Fibroblast of pulmonary artery (primary cell): ENCODE measurements at regions not wholly inside any gene's neighbourhood (a gene's known extent, or its start where the extent isn't known, plus 50 kb on each side); places are given as distances from the start of the nearest gene placed in this dataset.

Source experiments
- DNase-seq: peaks from one replicate; pipeline ENCODE4 v3.0.0-alpha.2; 2010; ENCODE audit warnings: low read depth
- H3K4me3 ChIP-seq: replicated peaks from 2 replicates; pipeline ENCODE4 v1.5.1; 2011; ENCODE audit warnings: low read depth, mild to moderate bottlenecking, control low read depth, low read length, moderate library complexity
- TF ChIP-seq, protein P1 (sequence below): IDR thresholded peaks from 2 replicates; pipeline ENCODE4 v1.5.1; 2011; ENCODE audit warnings: mild to moderate bottlenecking, control low read depth, low read length, inconsistent platforms; ENCODE audit errors: missing control alignments

DNA sequence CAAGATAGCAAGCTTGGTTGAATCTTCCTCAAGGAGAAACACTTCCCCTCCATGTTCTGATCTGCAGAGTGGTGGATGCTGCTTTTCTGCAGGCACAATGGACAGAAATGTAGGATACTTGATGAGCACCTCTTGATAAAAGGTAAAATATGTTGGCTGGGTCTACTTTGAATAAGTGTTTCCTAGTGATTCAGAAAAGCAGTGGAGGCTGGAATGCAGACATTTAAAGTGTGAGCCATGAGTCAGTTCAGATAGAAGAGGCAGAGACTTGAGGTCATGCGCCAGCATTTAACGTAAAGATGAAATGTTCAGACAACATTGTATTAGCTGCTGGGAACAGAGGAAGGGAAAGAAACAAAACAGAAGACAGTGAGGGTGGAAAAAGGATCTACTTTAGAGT is 403.1 kb downstream of the ADRA2A start:
- DNase-seq, result no peak
- no peak overlapping the region for H3K4me3 ChIP-seq
- TF ChIP-seq, protein P1, sequence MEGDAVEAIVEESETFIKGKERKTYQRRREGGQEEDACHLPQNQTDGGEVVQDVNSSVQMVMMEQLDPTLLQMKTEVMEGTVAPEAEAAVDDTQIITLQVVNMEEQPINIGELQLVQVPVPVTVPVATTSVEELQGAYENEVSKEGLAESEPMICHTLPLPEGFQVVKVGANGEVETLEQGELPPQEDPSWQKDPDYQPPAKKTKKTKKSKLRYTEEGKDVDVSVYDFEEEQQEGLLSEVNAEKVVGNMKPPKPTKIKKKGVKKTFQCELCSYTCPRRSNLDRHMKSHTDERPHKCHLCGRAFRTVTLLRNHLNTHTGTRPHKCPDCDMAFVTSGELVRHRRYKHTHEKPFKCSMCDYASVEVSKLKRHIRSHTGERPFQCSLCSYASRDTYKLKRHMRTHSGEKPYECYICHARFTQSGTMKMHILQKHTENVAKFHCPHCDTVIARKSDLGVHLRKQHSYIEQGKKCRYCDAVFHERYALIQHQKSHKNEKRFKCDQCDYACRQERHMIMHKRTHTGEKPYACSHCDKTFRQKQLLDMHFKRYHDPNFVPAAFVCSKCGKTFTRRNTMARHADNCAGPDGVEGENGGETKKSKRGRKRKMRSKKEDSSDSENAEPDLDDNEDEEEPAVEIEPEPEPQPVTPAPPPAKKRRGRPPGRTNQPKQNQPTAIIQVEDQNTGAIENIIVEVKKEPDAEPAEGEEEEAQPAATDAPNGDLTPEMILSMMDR, result no peak

DNA sequence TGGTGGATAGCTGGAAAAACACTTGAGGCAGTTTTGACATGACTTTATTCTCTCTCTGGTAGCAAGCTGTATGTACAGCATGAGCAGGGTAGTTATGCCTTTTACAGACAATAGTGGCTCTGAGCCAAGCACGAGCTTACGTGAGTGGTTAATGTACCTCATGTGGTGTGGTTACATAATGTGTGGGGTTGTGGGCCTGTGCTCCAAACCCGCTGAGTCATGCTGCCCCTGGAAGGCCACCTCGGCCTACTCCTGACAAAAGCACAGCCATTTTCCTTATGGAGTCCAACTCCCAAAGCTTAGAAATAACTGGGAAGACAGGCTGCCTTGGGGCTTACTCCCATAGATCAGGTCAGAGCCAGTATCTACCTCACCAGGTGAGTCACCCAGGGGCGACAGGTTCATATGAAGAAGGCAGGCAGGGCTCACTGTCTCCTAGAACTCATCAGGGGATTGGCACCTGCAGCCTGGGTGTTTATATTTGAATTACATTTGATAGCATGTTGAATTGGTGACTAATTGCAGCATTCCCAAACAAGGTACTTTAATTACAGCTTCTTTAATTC is 404.5 kb downstream of the ADRA2A start:
- no peak for DNase-seq
- TF ChIP-seq, protein P1, result no peak
- H3K4me3 ChIP-seq, result no peak overlapping the region

DNA sequence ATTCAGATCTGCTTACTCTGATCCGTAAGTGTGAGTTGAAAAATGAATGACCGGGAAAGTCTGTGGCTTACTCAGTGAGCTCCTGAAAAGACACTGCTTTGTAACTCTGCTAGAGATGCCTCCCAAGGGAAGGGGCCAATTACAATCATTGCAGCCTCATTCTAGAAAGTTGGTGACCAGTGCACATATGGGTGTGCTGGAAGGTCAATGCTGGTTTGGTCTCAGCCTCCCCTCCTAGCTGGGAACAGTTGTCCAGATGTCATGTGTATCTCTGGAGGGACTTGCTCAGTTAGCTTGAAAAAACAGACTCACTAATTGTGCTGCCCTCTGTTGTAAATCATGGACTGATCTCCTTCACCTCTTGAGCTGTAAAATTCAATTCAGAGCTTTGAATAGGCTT is 405.0 kb downstream of the ADRA2A start:
- DNase-seq, result no peak
- TF ChIP-seq, protein P1, result no peak
- H3K4me3 ChIP-seq, result no peak overlapping the region

DNA sequence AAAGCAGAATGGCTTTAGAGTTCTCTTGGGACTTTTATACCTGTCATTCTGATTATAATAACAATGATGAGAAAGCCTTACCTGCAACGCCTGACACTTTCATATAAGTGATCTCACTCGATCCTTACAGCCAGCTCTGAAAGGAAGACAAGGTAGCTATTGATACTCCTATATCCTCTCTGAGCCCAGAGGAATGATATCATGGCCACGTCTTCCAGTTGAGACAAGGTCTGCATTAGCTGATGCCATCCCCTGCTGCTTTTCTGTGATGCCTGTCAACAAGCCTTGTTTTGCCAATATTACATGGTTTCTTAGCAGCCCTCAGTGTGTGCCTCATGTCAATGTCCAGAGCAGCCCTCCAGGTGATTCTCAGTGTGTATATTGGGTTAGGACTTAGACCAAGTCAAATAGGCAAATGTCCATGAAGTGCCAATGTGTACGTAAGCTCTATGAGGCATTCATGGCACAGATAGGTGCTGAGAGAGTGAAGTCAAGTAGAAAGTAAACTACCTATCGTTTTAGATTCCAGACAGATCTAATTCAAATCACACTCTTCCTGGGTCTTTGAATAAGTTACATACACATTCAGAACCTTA is 405.9 kb downstream of the ADRA2A start:
- H3K4me3 ChIP-seq, result no peak overlapping the region
- DNase-seq, result no peak
- TF ChIP-seq, protein P1, result no peak

DNA sequence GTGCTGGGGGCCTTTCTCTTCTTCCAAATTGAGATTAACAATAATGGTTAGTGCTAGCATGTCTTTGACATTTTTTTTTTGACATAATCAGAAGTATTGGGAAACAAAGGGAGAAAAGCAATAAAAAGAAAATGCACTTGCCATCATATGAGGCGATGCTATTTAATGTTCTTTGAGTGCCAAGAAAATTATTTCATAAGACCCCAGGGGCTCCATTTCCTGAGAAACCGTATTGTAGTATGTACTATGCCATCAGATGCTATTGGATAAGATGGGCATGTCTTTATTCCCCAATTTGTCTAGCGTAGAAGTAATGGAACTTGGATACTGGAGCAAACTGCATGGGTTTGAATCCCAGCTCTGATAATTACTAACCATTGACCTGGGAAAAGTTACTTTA is 408.9 kb downstream of the ADRA2A start:
- TF ChIP-seq, protein P1, result no peak
- no peak overlapping the region for H3K4me3 ChIP-seq
- DNase-seq, result no peak

DNA sequence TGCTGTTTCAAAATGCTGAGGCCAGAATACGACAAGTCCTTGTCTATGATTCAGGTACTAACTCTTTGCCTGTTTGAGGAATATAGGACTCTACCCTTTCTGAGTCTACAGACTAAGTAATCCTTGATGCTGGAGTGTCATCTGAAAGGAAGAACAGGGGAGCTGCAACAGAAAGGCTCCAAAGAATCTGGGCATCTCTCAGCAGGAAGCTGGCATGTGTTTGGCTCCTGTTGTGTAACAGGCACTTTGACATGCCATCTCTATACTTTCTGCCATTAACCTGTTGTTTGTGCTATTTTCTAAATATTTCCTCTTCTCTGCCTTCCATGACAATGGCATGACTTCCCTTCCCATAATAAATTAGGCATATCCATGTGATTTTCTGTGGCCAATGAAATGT is 409.5 kb downstream of the ADRA2A start:
- DNase-seq, result no peak
- no peak overlapping the region for H3K4me3 ChIP-seq
- TF ChIP-seq, protein P1, result no peak

DNA sequence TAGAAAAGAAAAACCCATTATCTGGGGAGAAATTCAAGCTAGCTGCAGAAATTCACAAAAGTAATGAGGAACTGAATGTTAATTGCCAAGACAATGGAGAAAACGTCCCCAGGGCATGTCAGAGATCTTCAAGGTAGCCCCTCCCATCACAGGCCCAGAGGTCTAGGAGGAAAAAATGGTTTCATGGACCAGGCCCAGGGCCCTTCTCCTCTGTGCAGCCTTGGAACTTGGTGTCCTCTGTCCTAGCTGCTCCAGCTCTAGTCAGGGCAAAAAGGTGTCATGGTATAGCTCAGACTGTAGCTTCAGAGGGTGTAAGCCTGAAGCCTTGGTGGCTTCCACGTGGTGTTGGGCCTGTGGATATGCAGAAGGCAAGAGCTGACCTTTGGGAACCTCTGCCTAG is 411.8 kb downstream of the ADRA2A start:
- H3K4me3 ChIP-seq, result no peak overlapping the region
- DNase-seq, result no peak
- TF ChIP-seq, protein P1, result no peak
